HCT116 (cell line): ENCODE measurements at regions not wholly inside any gene's neighbourhood (a gene's known extent, or its start where the extent isn't known, plus 50 kb on each side); places are given as distances from the start of the nearest gene placed in this dataset.

Source experiments
- ATAC-seq: fragments of 200-7000 bp; cut with Tn5 transposase; 2 replicates; pipeline ENCODE4 v1.9.1; 2020; ENCODE audit warnings: mild to moderate bottlenecking, moderate library complexity
- BruUV-seq: library from RNA; stranded (reverse); fragments of 400-500 nt; replicated peaks from 2 replicates; lab custom pipeline; 2021; lab: Mats Ljungman, UMichigan
- CTCF ChIA-PET: fragments of 300-600 bp; sonication (Branson Sonifier 250); formaldehyde crosslinking; loops from one replicate; lab custom pipeline; 2021; ENCODE audit warnings: antibody characterized with exemption; lab: Charles Lee
- POLR2A ChIA-PET: fragments of 300-600, 350-600 bp; sonication (Branson Sonifier 250); formaldehyde crosslinking; loops from one replicate; lab custom pipeline; 2021; ENCODE audit warnings: antibody characterized with exemption; lab: Charles Lee
- RAD21 ChIA-PET, 2 experiments: fragments of 300-600 bp; sonication (Branson Sonifier 250); formaldehyde crosslinking; loops; one replicate each; lab custom pipeline; 2023; ENCODE audit warnings: low total read pairs in 2 of 2; ENCODE audit not compliant: uncharacterized antibody in 2 of 2, unreplicated experiment in 2 of 2, low non-redundant PET in 1 of 2; lab: Charles Lee
- DNase-seq: peaks from one replicate; pipeline ENCODE4 v3.0.0-alpha.2; 2010; ENCODE audit warnings: low read depth, low spot score
- H2AFZ ChIP-seq: fragments of 200-600 bp; shearing (Covaris generic), sonication (generic); 2 replicates; pipeline ENCODE4 v1.6.1; 2017; ENCODE audit warnings: low read depth, mixed run types, mixed read lengths, antibody characterized with exemption, low read length; ENCODE audit not compliant: poor library complexity, severe bottlenecking
- H3K27ac ChIP-seq: 2 replicates; pipeline ENCODE4 v1.5.1; 2012; ENCODE audit warnings: low read depth, low read length
- H3K27me3 ChIP-seq: fragments of 200-600 bp; sonication (generic); 2 replicates; pipeline ENCODE4 v1.6.1; 2016; ENCODE audit warnings: mixed run types, low read length, mixed read lengths; ENCODE audit not compliant: insufficient read depth
- H3K36me3 ChIP-seq, 2 experiments: fragments of 200-500 bp in 1 of 2; fragments of 200-600 bp in 1 of 2; sonication (Bioruptor generic) in 1 of 2; sonication (generic) in 1 of 2; 2 replicates each; pipeline versions ENCODE4 v1.5.1 to v1.6.1; 2014 to 2016; ENCODE audit warnings: low read length in 2 of 2, inconsistent platforms in 1 of 2, mixed read lengths in 1 of 2, mixed run types in 1 of 2; ENCODE audit not compliant: insufficient read depth in 2 of 2, control insufficient read depth in 1 of 2
- H3K4me1 ChIP-seq, 2 experiments: fragments of 200-600 bp in 1 of 2; sonication (generic) in 1 of 2; 2 replicates each; pipeline versions ENCODE4 v1.5.1 to v1.6.1; 2012 to 2017; ENCODE audit warnings: low read length in 2 of 2, inconsistent platforms in 1 of 2, mild to moderate bottlenecking in 1 of 2, mixed read lengths in 1 of 2, mixed run types in 1 of 2, moderate library complexity in 1 of 2; ENCODE audit not compliant: insufficient read depth in 2 of 2, control insufficient read depth in 1 of 2
- H3K4me2 ChIP-seq: fragments of 200-600 bp; sonication (generic); 2 replicates; pipeline ENCODE4 v1.6.1; 2017; ENCODE audit warnings: mixed run types, low read length, mixed read lengths
- H3K4me3 ChIP-seq, 2 experiments: fragments of 200-600 bp in 1 of 2; sonication (generic) in 1 of 2; replicated peaks in 1 of 2; 2 replicates each; pipeline ENCODE4 v1.5.1; 2011 to 2016; ENCODE audit warnings: low read length in 2 of 2, control low read depth in 1 of 2, low read depth in 1 of 2, mild to moderate bottlenecking in 1 of 2, mixed read lengths in 1 of 2, mixed run types in 1 of 2
- H3K79me2 ChIP-seq: fragments of 200-600 bp; sonication (generic); 2 replicates; pipeline ENCODE4 v1.6.1; 2017; ENCODE audit warnings: mild to moderate bottlenecking, mixed run types, low read length, moderate library complexity, mixed read lengths; ENCODE audit not compliant: insufficient read depth
- H3K9ac ChIP-seq: fragments of 200-600 bp; sonication (generic); 2 replicates; pipeline ENCODE4 v1.6.1; 2016; ENCODE audit warnings: low read length, mixed read lengths
- H3K9me2 ChIP-seq: fragments of 200-600 bp; sonication (generic), shearing (Covaris generic); 2 replicates; pipeline ENCODE4 v1.6.1; 2017; ENCODE audit warnings: mixed run types, mild to moderate bottlenecking, moderate library complexity; ENCODE audit not compliant: insufficient read depth
- H3K9me3 ChIP-seq, 2 experiments: fragments of 200-500 bp in 1 of 2; fragments of 200-600 bp in 1 of 2; sonication (Bioruptor generic) in 1 of 2; sonication (generic) in 1 of 2; 2 replicates each; pipeline ENCODE4 v1.6.1; 2014 to 2017; ENCODE audit warnings: low read length in 2 of 2, mixed read lengths in 2 of 2, inconsistent platforms in 1 of 2, low read depth in 1 of 2, mild to moderate bottlenecking in 1 of 2, mixed run types in 1 of 2, moderate library complexity in 1 of 2; ENCODE audit not compliant: control insufficient read depth in 1 of 2, insufficient read depth in 1 of 2
- H4K20me1 ChIP-seq: fragments of 200-600 bp; sonication (generic), shearing (Covaris generic); 2 replicates; pipeline ENCODE4 v1.6.1; 2017; ENCODE audit warnings: mixed run types, mild to moderate bottlenecking, moderate library complexity; ENCODE audit not compliant: insufficient read depth
- ELF1 ChIP-seq: IDR thresholded peaks from 2 replicates; pipeline ENCODE4 v1.6.1; 2012; ENCODE audit warnings: low read depth, borderline replicate concordance
- EZH2 ChIP-seq: fragments of 200-600 bp; sonication (generic); IDR thresholded peaks from 2 replicates; pipeline ENCODE4 v1.6.1; 2017; ENCODE audit warnings: antibody characterized with exemption, mixed run types
- JUND ChIP-seq: IDR thresholded peaks from 2 replicates; pipeline ENCODE4 v1.6.1; 2012
- POLR2A ChIP-seq: IDR thresholded peaks from 2 replicates; pipeline ENCODE4 v1.7.0; 2011; ENCODE audit warnings: borderline replicate concordance; ENCODE audit not compliant: insufficient read depth, insufficient read length; ENCODE audit errors: extremely low read depth
- POLR2AphosphoS5 ChIP-seq: IDR thresholded peaks from 2 replicates; pipeline ENCODE4 v1.6.1; 2011; ENCODE audit warnings: mild to moderate bottlenecking, low read depth, low read length, moderate library complexity
- RAD21 ChIP-seq: IDR thresholded peaks from 2 replicates; pipeline ENCODE4 v1.6.1; 2012; ENCODE audit warnings: low read depth, mild to moderate bottlenecking
- SRF ChIP-seq: IDR thresholded peaks from 2 replicates; pipeline ENCODE4 v1.6.1; 2012; ENCODE audit warnings: low read depth
- TCF7L2 ChIP-seq: IDR thresholded peaks from 2 replicates; pipeline ENCODE4 v1.7.0; 2011; ENCODE audit warnings: borderline replicate concordance, inconsistent platforms; ENCODE audit not compliant: insufficient read depth, insufficient read length; ENCODE audit errors: extremely low read depth
- intact Hi-C: fragments of 100-400 bp; cut with micrococcal nuclease; formaldehyde crosslinking; loops from 2 replicates; pipeline ENCODE4 v1.10.0; 2022
- TF ChIP-seq, protein P1 (sequence below): IDR thresholded peaks from 2 replicates; pipeline ENCODE4 v1.6.1; 2012
- TF ChIP-seq, protein P2 (sequence below): IDR thresholded peaks from 2 replicates; pipeline ENCODE4 v1.6.1; 2012; ENCODE audit warnings: low read depth
- TF ChIP-seq, protein P3 (sequence below): IDR thresholded peaks from 2 replicates; pipeline ENCODE4 v1.6.1; 2012

DNA sequence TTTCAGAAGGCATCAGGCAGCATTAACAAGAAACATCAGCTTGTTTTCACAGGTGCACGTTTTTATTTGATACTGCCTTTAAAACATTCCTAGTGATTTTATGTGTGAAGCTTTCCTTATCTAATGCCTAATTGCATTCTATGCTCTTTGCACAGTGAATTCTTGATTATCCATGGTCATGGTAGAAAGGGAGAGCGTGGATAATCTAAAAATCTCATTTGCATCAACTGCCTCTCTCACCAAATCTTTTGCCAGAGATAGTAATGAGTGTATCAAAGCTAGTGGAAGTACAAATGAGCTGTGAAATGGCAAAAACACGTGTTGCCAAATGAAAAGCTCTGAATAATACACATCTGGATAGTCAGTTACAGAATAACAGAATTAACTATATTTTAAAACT, 170.5 kb downstream of the NAA11 start:
- no peak for ATAC-seq
- Histone ChIP-seq H3K4me2 (no peak overlapping the region), H3K27me3 (no peaks in the 10 kb centered on the region), H4K20me1 (no peaks in the 10 kb centered on the region), H3K4me1 (no peaks in the 10 kb centered on the region), H3K36me3 (no peaks in the 10 kb centered on the region), H3K9me2 (no peaks in the 10 kb centered on the region), H3K9ac (no peak overlapping the region), H3K4me3 (no peak overlapping the region), H3K79me2 (no peaks in the 10 kb centered on the region), H3K27ac (no peak overlapping the region), H3K9me3 (no peaks in the 10 kb centered on the region), H2AFZ (no peak overlapping the region)
- intact Hi-C loops = no loop called here
- ChIA-PET RAD21 (no interaction called here), POLR2A (no interaction called here), CTCF (no interaction called here)
- no peak for DNase-seq
- TF ChIP-seq RAD21 = no peak
- no peak for TF ChIP-seq POLR2AphosphoS5
- no peak for TF ChIP-seq JUND
- no peak for TF ChIP-seq EZH2
- no peak for TF ChIP-seq ELF1
- TF ChIP-seq, protein P1, sequence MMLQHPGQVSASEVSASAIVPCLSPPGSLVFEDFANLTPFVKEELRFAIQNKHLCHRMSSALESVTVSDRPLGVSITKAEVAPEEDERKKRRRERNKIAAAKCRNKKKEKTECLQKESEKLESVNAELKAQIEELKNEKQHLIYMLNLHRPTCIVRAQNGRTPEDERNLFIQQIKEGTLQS = no peak
- TF ChIP-seq, protein P2, sequence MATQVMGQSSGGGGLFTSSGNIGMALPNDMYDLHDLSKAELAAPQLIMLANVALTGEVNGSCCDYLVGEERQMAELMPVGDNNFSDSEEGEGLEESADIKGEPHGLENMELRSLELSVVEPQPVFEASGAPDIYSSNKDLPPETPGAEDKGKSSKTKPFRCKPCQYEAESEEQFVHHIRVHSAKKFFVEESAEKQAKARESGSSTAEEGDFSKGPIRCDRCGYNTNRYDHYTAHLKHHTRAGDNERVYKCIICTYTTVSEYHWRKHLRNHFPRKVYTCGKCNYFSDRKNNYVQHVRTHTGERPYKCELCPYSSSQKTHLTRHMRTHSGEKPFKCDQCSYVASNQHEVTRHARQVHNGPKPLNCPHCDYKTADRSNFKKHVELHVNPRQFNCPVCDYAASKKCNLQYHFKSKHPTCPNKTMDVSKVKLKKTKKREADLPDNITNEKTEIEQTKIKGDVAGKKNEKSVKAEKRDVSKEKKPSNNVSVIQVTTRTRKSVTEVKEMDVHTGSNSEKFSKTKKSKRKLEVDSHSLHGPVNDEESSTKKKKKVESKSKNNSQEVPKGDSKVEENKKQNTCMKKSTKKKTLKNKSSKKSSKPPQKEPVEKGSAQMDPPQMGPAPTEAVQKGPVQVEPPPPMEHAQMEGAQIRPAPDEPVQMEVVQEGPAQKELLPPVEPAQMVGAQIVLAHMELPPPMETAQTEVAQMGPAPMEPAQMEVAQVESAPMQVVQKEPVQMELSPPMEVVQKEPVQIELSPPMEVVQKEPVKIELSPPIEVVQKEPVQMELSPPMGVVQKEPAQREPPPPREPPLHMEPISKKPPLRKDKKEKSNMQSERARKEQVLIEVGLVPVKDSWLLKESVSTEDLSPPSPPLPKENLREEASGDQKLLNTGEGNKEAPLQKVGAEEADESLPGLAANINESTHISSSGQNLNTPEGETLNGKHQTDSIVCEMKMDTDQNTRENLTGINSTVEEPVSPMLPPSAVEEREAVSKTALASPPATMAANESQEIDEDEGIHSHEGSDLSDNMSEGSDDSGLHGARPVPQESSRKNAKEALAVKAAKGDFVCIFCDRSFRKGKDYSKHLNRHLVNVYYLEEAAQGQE = no peak
- TF ChIP-seq SRF = no peak
- no peak for TF ChIP-seq POLR2A
- TF ChIP-seq, protein P3, sequence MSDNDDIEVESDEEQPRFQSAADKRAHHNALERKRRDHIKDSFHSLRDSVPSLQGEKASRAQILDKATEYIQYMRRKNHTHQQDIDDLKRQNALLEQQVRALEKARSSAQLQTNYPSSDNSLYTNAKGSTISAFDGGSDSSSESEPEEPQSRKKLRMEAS = no peak
- no peak for TF ChIP-seq TCF7L2
- BruUV-seq = no TSS peak
